HEK293T (cell line): ENCODE measurements at regions not wholly inside any gene's neighbourhood (a gene's known extent, or its start where the extent isn't known, plus 50 kb on each side); places are given as distances from the start of the nearest gene placed in this dataset.

Source experiments
- BHLHE40 ChIP-seq: fragments of 450-650 bp; IDR thresholded peaks from 2 replicates; pipeline ENCODE4 v1.6.1; 2016; ENCODE audit warnings: mild to moderate bottlenecking, moderate library complexity, borderline replicate concordance
- ELF4 ChIP-seq: fragments of 450-650 bp; IDR thresholded peaks from 2 replicates; pipeline ENCODE4 v1.6.1; 2017; ENCODE audit warnings: antibody characterized with exemption
- FOXK2 ChIP-seq: fragments of 450-650 bp; IDR thresholded peaks from 2 replicates; pipeline ENCODE4 v1.6.1; 2016; ENCODE audit warnings: mild to moderate bottlenecking
- HDGF ChIP-seq: fragments of 450-650 bp; IDR thresholded peaks from 2 replicates; pipeline ENCODE4 v1.6.1; 2017; ENCODE audit warnings: antibody characterized with exemption, borderline replicate concordance
- SP1 ChIP-seq: fragments of 450-650 bp; IDR thresholded peaks from 2 replicates; pipeline ENCODE4 v1.6.1; 2017
- SUZ12 ChIP-seq: fragments of 450-650 bp; IDR thresholded peaks from 2 replicates; pipeline ENCODE4 v1.6.1; 2016; ENCODE audit warnings: mild to moderate bottlenecking
- TARDBP ChIP-seq: fragments of 450-650 bp; IDR thresholded peaks from 2 replicates; pipeline ENCODE4 v1.6.1; 2016

- TF ChIP-seq FOXK2: no peak
- no peak for TF ChIP-seq TARDBP
- no peak for TF ChIP-seq ELF4
- TF ChIP-seq HDGF: no peak
- TF ChIP-seq SUZ12: no peak
- no peak for TF ChIP-seq SP1
- TF ChIP-seq BHLHE40: no peak
These were observed 106.0 kb downstream of the CDC7 start for GRCh38 chr1:91606546-91607078.
